OCI-LY1 (cell line): ENCODE measurements at regions not wholly inside any gene's neighbourhood (a gene's known extent, or its start where the extent isn't known, plus 50 kb on each side); places are given as distances from the start of the nearest gene placed in this dataset.

Source experiments
- H2AFZ ChIP-seq: fragments of 200-600 bp; sonication (generic), shearing (Covaris generic); 2 replicates; pipeline ENCODE4 v1.6.0; 2014; ENCODE audit warnings: antibody characterized with exemption, mild to moderate bottlenecking, low read length
- H3F3A ChIP-seq: fragments of 200-600 bp; sonication (generic), shearing (Covaris generic); 2 replicates; pipeline ENCODE4 v1.6.0; 2014; ENCODE audit warnings: mild to moderate bottlenecking, antibody characterized with exemption, low read length, moderate library complexity; ENCODE audit not compliant: insufficient read depth
- H3K27ac ChIP-seq: fragments of 200-600 bp; sonication (generic); 2 replicates; pipeline ENCODE4 v1.5.1; 2014; ENCODE audit warnings: low read length, mixed run types, mild to moderate bottlenecking, low read depth; ENCODE audit not compliant: poor library complexity, severe bottlenecking
- H3K27me3 ChIP-seq: fragments of 200-600 bp; sonication (generic); 2 replicates; pipeline ENCODE4 v1.6.0; 2014; ENCODE audit warnings: antibody characterized with exemption, mild to moderate bottlenecking, low read length, moderate library complexity; ENCODE audit not compliant: insufficient read depth
- H3K36me3 ChIP-seq: fragments of 200-600 bp; sonication (generic); 2 replicates; pipeline ENCODE4 v1.6.1; 2014; ENCODE audit warnings: mild to moderate bottlenecking, antibody characterized with exemption, low read length, moderate library complexity, mixed read lengths; ENCODE audit not compliant: insufficient read depth
- H3K4me1 ChIP-seq: fragments of 200-600 bp; sonication (generic); 2 replicates; pipeline ENCODE4 v1.5.1; 2014; ENCODE audit warnings: mild to moderate bottlenecking, low read length, moderate library complexity; ENCODE audit not compliant: insufficient read depth, severe bottlenecking
- H3K4me2 ChIP-seq: fragments of 200-600 bp; sonication (generic), shearing (Covaris generic); 2 replicates; pipeline ENCODE4 v1.6.1; 2014; ENCODE audit warnings: low read length
- H3K4me3 ChIP-seq: fragments of 200-600 bp; sonication (generic); 2 replicates; pipeline ENCODE4 v1.5.1; 2014; ENCODE audit warnings: low read length, low read depth, mild to moderate bottlenecking, mixed read lengths; ENCODE audit not compliant: poor library complexity, severe bottlenecking
- H3K79me2 ChIP-seq: fragments of 200-600 bp; shearing (Covaris generic); 2 replicates; pipeline ENCODE4 v1.6.1; 2016; ENCODE audit warnings: mixed run types, low read length, mixed read lengths; ENCODE audit not compliant: insufficient read depth
- H3K9ac ChIP-seq: fragments of 200-600 bp; sonication (generic), shearing (Covaris generic); 2 replicates; pipeline ENCODE4 v1.6.1; 2014; ENCODE audit warnings: mild to moderate bottlenecking, low read length, mixed read lengths
- H3K9me2 ChIP-seq: fragments of 200-600 bp; sonication (generic), shearing (Covaris generic); 2 replicates; pipeline ENCODE4 v1.6.1; 2014; ENCODE audit warnings: low read depth, mild to moderate bottlenecking, low read length, mixed read lengths
- H3K9me3 ChIP-seq: fragments of 200-600 bp; shearing (Covaris generic); 2 replicates; pipeline ENCODE4 v1.6.1; 2014; ENCODE audit warnings: low read length, mixed read lengths
- H4K20me1 ChIP-seq: fragments of 200-600 bp; sonication (generic), shearing (Covaris generic); 2 replicates; pipeline ENCODE4 v1.6.0; 2016; ENCODE audit warnings: mild to moderate bottlenecking, low read length; ENCODE audit not compliant: insufficient read depth
- CTCF ChIP-seq: fragments of 200-600 bp; sonication (generic), shearing (Covaris generic); IDR thresholded peaks from 2 replicates; pipeline ENCODE4 v1.5.1; 2017; ENCODE audit warnings: mild to moderate bottlenecking, antibody characterized with exemption, low read length, moderate library complexity, mixed read lengths
- EZH2 ChIP-seq: fragments of 200-600 bp; sonication (generic), shearing (Covaris generic); IDR thresholded peaks from 2 replicates; pipeline ENCODE4 v1.8.0; 2017; ENCODE audit warnings: borderline replicate concordance, mixed run types, mild to moderate bottlenecking, antibody characterized with exemption, low read length, moderate library complexity, mixed read lengths

GRCh38 chr4:98765771-98766170 lies 107.4 kb upstream of the TSPAN5 start:
- Histone ChIP-seq H3K9ac (no peak overlapping the region), H3F3A (no peaks in the 10 kb centered on the region), H4K20me1 (no peaks in the 10 kb centered on the region), H3K27me3 (no peaks in the 10 kb centered on the region), H3K9me2 (no peaks in the 10 kb centered on the region), H3K4me1 (no peaks in the 10 kb centered on the region), H3K4me3 (no peak overlapping the region), H3K36me3 (no peaks in the 10 kb centered on the region), H3K79me2 (no peaks in the 10 kb centered on the region), H3K9me3 (peaks cover 8% of the 10 kb centered on the region; the same call in 1 of the 2 replicates), H3K27ac (no peak overlapping the region), H3K4me2 (no peak overlapping the region), H2AFZ (no peak overlapping the region)
- no peak for TF ChIP-seq EZH2
- TF ChIP-seq CTCF = no peak

- Histone ChIP-seq H3K27ac (no peak overlapping the region), H2AFZ (no peak overlapping the region), H3K9me3 (no peaks in the 10 kb centered on the region), H3F3A (no peaks in the 10 kb centered on the region), H3K9ac (no peak overlapping the region), H3K4me1 (no peaks in the 10 kb centered on the region), H3K9me2 (no peaks in the 10 kb centered on the region), H3K4me3 (no peak overlapping the region), H3K27me3 (no peaks in the 10 kb centered on the region), H3K79me2 (no peaks in the 10 kb centered on the region), H4K20me1 (no peaks in the 10 kb centered on the region), H3K4me2 (no peak overlapping the region), H3K36me3 (no peaks in the 10 kb centered on the region)
- no peak for TF ChIP-seq CTCF
- TF ChIP-seq EZH2 = no peak
Observed at GRCh38 chr4:98758182-98758581, 99.8 kb upstream of the TSPAN5 start.

GRCh38 chr4:98754736-98755135 lies 96.3 kb upstream of the TSPAN5 start:
- H3K27ac ChIP-seq = no peak overlapping the region
- H2AFZ ChIP-seq = no peak overlapping the region
- no peaks in the 10 kb centered on the region for H3K4me1 ChIP-seq
- H3K9me2 ChIP-seq = no peaks in the 10 kb centered on the region
- TF ChIP-seq CTCF = no peak
- no peak for TF ChIP-seq EZH2
- no peaks in the 10 kb centered on the region for H3F3A ChIP-seq
- no peaks in the 10 kb centered on the region for H3K36me3 ChIP-seq
- no peaks in the 10 kb centered on the region for H3K9me3 ChIP-seq
- no peak overlapping the region for H3K4me2 ChIP-seq
- no peaks in the 10 kb centered on the region for H3K79me2 ChIP-seq
- H3K27me3 ChIP-seq = no peaks in the 10 kb centered on the region
- H3K4me3 ChIP-seq = no peak overlapping the region
- H4K20me1 ChIP-seq = no peaks in the 10 kb centered on the region
- H3K9ac ChIP-seq = no peak overlapping the region
